ENCODE measurements at regions not wholly inside any gene's neighbourhood (a gene's known extent, or its start where the extent isn't known, plus 50 kb on each side); places are given as distances from the start of the nearest gene placed in this dataset.
A peak's percentile ranks its signal among the peaks of the same experiment; 100 is the strongest.

DNA sequence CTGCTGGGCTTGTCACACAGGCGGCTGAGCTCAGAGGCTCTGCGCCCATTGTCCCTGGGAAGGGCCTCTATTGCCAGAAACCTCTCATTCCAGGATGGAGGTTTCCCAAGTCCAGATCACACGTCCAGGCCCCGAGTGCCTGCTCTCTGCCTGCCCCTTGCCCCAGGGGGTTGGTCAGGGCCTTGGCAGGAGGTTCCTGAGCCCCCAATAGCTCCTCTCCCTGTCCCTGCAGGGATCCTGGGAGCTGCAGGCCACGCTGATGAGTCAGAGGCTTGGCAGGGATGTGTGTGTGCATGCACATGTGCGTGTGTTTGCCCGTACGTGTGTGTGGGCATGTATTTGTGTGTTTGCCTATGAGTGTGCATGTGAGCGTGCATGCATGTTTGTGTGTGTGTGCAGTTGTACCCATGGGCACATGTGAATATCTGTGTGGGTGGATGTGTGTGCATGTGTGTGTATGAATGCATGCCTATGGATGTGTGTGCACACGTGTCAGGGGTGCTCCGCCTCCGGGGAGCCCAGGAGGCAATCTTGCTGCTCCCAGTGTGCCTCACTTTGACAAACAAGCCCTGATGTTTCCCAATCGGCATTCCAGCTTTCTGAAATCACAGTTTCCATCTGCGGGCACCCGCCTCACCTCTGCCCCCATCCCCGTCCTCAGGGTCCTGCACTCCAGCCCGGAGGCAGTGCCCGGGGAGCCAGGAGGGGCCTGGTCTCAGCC is 98.4 kb upstream of the GSE1 start (continued):
- TF ChIP-seq, protein P1, sequence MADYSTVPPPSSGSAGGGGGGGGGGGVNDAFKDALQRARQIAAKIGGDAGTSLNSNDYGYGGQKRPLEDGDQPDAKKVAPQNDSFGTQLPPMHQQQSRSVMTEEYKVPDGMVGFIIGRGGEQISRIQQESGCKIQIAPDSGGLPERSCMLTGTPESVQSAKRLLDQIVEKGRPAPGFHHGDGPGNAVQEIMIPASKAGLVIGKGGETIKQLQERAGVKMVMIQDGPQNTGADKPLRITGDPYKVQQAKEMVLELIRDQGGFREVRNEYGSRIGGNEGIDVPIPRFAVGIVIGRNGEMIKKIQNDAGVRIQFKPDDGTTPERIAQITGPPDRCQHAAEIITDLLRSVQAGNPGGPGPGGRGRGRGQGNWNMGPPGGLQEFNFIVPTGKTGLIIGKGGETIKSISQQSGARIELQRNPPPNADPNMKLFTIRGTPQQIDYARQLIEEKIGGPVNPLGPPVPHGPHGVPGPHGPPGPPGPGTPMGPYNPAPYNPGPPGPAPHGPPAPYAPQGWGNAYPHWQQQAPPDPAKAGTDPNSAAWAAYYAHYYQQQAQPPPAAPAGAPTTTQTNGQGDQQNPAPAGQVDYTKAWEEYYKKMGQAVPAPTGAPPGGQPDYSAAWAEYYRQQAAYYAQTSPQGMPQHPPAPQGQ (CRISPR knock-in tag; IDR thresholded peaks at IDR 0.05; ENCODE audit: borderline replicate concordance): peak; percentile 67; the same call in 1 of the 2 replicates
- TF ChIP-seq, protein P2, sequence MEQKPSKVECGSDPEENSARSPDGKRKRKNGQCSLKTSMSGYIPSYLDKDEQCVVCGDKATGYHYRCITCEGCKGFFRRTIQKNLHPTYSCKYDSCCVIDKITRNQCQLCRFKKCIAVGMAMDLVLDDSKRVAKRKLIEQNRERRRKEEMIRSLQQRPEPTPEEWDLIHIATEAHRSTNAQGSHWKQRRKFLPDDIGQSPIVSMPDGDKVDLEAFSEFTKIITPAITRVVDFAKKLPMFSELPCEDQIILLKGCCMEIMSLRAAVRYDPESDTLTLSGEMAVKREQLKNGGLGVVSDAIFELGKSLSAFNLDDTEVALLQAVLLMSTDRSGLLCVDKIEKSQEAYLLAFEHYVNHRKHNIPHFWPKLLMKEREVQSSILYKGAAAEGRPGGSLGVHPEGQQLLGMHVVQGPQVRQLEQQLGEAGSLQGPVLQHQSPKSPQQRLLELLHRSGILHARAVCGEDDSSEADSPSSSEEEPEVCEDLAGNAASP (CRISPR knock-in tag; IDR thresholded peaks at IDR 0.05; ENCODE audit: borderline replicate concordance): peak; percentile 90
- TF ChIP-seq GABPA (IDR thresholded peaks at IDR 0.05; ENCODE audit: low read depth, low read length) (no peak), GABPA (CRISPR knock-in tag; IDR thresholded peaks at IDR 0.05; ENCODE audit: low read depth) (peak; percentile 56), ZNF549 (CRISPR knock-in tag; IDR thresholded peaks at IDR 0.05) (no peak), ARID2 (CRISPR knock-in tag; IDR thresholded peaks at IDR 0.05; ENCODE audit: borderline replicate concordance) (no peak), SPEN (CRISPR knock-in tag; IDR thresholded peaks at IDR 0.05; ENCODE audit: low read depth) (peak; percentile 96), ZNF205 (CRISPR knock-in tag; IDR thresholded peaks at IDR 0.05) (peak; percentile 78; the same call in 1 of the 2 replicates), ZNF563 (CRISPR knock-in tag; IDR thresholded peaks at IDR 0.05) (peak; percentile 49; the same call in 1 of the 2 replicates), ZNF121 (CRISPR knock-in tag; IDR thresholded peaks at IDR 0.05) (peak; percentile 88), NFKB2 (CRISPR knock-in tag; IDR thresholded peaks at IDR 0.05; ENCODE audit: borderline replicate concordance) (no peak; the same call in none of the 2 replicates), SIN3B (IDR thresholded peaks at IDR 0.05; ENCODE audit: low read length) (no peak; the same call in 1 of the 2 replicates), ZNF850 (CRISPR knock-in tag; conservative IDR thresholded peaks at IDR 0.05) (no peak), ZNF550 (CRISPR knock-in tag; IDR thresholded peaks at IDR 0.05; ENCODE audit: borderline replicate concordance) (no peak), SETDB1 (CRISPR knock-in tag; IDR thresholded peaks at IDR 0.05; ENCODE audit: borderline replicate concordance) (no peak), SMAD1 (CRISPR knock-in tag; IDR thresholded peaks at IDR 0.05; ENCODE audit: borderline replicate concordance, low read depth) (no peak)
- TF ChIP-seq, protein P3, sequence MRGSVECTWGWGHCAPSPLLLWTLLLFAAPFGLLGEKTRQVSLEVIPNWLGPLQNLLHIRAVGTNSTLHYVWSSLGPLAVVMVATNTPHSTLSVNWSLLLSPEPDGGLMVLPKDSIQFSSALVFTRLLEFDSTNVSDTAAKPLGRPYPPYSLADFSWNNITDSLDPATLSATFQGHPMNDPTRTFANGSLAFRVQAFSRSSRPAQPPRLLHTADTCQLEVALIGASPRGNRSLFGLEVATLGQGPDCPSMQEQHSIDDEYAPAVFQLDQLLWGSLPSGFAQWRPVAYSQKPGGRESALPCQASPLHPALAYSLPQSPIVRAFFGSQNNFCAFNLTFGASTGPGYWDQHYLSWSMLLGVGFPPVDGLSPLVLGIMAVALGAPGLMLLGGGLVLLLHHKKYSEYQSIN (CRISPR knock-in tag; IDR thresholded peaks at IDR 0.05; ENCODE audit: borderline replicate concordance): no peak
- TF ChIP-seq, protein P4, sequence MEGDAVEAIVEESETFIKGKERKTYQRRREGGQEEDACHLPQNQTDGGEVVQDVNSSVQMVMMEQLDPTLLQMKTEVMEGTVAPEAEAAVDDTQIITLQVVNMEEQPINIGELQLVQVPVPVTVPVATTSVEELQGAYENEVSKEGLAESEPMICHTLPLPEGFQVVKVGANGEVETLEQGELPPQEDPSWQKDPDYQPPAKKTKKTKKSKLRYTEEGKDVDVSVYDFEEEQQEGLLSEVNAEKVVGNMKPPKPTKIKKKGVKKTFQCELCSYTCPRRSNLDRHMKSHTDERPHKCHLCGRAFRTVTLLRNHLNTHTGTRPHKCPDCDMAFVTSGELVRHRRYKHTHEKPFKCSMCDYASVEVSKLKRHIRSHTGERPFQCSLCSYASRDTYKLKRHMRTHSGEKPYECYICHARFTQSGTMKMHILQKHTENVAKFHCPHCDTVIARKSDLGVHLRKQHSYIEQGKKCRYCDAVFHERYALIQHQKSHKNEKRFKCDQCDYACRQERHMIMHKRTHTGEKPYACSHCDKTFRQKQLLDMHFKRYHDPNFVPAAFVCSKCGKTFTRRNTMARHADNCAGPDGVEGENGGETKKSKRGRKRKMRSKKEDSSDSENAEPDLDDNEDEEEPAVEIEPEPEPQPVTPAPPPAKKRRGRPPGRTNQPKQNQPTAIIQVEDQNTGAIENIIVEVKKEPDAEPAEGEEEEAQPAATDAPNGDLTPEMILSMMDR (CRISPR knock-in tag; IDR thresholded peaks at IDR 0.05): peak; percentile 63
- TF ChIP-seq, protein P5, sequence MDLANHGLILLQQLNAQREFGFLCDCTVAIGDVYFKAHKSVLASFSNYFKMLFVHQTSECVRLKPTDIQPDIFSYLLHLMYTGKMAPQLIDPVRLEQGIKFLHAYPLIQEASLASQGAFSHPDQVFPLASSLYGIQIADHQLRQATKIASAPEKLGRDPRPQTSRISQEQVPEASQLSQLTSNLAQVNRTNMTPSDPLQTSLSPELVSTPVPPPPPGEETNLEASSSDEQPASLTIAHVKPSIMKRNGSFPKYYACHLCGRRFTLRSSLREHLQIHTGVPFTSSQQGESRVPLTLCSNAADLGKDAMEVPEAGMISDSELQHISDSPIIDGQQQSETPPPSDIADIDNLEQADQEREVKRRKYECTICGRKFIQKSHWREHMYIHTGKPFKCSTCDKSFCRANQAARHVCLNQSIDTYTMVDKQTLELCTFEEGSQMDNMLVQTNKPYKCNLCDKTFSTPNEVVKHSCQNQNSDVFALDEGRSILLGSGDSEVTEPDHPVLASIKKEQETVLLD (CRISPR knock-in tag; IDR thresholded peaks at IDR 0.05; ENCODE audit: low read depth): peak; percentile 69
- TF ChIP-seq, protein P6, sequence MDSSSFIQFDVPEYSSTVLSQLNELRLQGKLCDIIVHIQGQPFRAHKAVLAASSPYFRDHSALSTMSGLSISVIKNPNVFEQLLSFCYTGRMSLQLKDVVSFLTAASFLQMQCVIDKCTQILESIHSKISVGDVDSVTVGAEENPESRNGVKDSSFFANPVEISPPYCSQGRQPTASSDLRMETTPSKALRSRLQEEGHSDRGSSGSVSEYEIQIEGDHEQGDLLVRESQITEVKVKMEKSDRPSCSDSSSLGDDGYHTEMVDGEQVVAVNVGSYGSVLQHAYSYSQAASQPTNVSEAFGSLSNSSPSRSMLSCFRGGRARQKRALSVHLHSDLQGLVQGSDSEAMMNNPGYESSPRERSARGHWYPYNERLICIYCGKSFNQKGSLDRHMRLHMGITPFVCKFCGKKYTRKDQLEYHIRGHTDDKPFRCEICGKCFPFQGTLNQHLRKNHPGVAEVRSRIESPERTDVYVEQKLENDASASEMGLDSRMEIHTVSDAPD (CRISPR knock-in tag; IDR thresholded peaks at IDR 0.05): peak; percentile 97; the same call in 1 of the 2 replicates
